Dedifferentiated amniotic fluid mesenchymal stem cell (primary cell): ENCODE measurements at regions not wholly inside any gene's neighbourhood (a gene's known extent, or its start where the extent isn't known, plus 50 kb on each side); places are given as distances from the start of the nearest gene placed in this dataset.
"Not testable (repeated sequence)": the region's sequence is repeated elsewhere in the genome, so short reads cannot be mapped to it uniquely, and the experiment has no call there.

ENCODE experiments used
- DNase-seq: peaks from one replicate; pipeline ENCODE4 v3.0.0-alpha.2; 2016; ENCODE audit errors: extremely low spot score

- no peak for DNase-seq
Observed at GRCh38 chr15:35987056-35987455, 441.1 kb upstream of the DPH6 start.

DNA sequence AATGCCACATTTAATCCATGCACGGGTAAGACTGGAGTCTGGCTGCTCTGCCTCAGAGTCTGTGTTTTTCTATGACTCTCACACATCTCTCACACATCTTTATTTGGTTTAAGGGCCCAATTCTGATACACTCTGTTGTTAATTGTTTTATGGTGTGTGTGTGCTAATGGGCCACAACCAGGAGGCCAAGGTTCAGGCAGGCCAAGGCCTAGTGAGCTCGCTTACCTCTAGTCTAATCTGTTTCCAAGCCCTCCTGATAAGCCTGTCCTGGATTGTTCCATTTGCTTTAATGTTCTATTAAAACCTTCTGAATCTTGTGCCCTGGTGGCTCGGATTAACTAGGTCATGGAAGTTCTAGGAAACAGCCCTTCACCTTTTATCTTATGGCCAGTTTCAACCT, 445.4 kb upstream of the DPH6 start:
- no peak for DNase-seq

GRCh38 chr15:35992791-35993190, 446.8 kb upstream of the DPH6 start:
- DNase-seq, result no peak

GRCh38 chr15:35993196-35993595, 447.2 kb upstream of the DPH6 start:
- DNase-seq, result no peak

DNA sequence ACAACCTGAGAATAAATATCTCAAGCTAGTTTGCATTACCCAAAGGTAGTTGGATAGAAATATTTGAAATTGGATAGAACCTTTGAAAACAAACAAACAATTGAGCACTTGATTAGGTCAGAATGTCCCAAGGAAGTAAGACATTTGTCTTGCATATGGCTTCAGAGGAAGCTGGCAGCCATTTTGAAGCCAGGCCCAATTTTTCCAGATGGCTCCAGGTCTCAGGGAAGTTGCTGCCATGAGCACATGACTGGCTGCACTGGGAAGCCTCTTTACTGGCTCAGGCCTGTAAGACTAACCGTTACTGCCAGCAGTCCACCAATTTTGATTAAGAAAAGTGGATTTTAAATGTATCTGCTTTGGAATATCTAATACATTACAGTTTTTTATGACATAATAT, 448.9 kb upstream of the DPH6 start:
- DNase-seq, result no peak

GRCh38 chr15:35998663-35999602, 453.0 kb upstream of the DPH6 start:
- no peak for DNase-seq

DNA sequence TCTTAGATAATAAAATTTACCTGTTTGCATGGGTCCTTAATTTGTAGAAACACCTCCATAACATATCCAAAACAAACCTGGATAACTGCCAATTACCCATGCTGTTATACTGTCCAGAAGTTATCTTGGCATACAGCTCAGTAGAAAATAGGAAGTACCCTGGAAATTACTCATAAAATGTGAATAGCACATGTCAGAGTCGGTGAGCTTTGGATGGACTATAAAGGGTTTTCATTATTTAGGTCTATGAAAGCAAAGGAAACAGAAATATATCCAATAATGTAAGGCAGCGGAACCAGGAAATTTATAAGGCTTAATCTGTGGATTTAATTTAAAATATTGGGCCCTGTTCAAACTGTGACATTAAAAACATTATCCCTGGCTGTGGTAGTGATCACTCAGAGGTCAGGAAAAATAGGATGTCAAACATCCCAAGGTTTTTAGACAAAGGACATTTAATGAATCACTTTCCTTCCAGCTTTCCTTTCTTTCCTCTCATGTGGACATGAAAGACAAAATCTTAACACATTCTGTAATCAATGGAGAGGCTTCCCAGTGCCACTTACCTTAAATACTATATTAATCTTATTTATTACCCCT, 459.0 kb upstream of the DPH6 start:
- no peak for DNase-seq

DNA sequence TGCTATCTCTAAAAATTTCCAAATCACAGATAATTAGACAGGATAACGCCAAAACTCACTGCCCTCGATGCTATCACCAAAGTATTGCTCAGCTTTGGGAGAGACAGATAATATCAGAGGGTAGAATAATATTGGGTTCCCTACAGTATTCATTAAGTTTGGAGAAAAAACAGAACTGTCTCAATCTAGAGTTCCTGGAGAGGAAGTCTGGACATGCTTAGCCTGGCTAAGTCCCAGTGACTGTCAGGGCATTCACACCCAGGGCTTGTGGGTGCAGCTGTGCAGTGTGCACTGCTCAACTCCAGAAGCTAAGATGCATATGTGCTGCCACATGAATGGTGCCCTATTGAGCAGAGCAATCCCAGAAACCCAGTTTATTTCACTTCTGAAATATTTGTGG, 459.6 kb upstream of the DPH6 start:
- no peak for DNase-seq

GRCh38 chr15:36007699-36008098, 461.7 kb upstream of the DPH6 start:
- no peak for DNase-seq

DNA sequence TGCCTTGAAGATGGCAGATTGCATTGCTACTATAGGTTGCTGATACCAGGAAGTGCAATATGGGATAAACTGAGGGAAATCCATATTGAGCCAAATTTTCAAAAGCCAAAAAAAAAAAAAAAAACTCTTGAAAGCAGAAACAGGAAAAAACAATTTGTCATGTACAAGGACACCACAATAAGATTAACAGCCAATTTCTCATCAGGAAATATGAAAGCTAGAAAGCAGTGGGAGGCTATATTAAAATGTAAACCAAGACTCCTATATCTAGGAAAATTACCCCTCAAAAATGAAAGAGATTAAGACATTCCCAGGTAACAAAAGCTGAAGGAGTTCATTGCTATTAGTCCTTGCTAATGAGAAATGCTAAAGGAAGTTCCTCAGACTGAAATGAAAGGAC, 462.8 kb upstream of the DPH6 start:
- no peak for DNase-seq

DNA sequence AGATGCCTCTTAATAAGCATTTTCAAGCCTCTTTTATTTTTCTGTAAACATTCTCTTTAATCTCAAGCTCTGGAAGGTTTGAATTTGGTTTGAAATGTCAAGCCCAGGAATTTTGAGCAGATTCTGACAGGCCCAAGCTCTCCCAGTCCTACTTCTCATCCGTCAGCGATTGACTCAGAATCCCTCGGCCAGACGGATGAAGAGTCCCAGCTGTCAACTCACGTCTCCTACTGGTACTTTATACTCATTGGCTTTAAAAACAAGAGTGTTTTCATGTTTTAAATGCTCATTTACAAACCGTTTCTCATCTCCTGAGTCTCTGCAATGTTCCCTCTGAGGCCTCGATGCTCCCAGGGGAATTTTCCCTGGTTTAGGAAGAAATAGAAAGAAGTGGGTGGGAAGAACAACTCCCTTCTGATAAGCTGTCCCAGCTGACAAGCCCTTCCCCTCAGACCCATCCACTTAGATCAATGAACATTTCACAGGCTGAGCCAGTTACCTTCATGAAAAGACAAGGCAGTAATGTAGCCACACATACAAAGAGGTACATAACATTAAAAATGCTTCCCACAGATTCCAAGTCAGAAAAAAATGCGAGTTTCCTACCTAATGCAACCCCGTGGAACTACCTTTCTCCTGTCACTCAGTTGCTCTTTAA, 478.2 kb upstream of the DPH6 start:
- no peak for DNase-seq

GRCh38 chr15:36026627-36027283, 480.8 kb upstream of the DPH6 start:
- DNase-seq, result no peak

DNA sequence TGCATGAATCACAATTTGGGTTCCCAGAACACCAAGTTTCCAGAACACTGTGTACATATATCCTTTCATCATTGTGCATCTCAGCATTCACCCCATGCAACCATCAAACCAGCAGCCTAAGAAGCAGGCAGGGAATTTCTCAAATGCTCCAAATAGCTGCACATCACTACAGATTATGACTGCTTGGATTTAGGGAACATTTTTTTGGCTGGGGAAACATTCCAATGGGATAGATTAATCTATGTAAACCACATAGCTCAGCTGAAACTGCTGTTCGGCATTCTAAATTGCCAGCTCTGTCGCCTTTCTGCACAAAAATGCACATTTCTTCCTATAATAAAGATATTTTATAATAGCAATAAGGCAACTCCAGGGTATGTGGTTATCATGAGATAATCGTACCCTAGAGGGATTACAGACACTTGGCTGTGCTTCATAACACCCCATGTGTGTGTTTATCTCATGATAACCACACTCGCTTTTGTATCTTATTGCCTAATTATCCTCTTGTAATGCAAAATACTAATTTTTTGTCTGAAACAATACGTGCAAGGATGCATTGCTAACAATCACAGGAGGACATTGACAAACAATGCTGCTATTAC, 483.7 kb upstream of the DPH6 start:
- DNase-seq, result peak; percentile 88

DNA sequence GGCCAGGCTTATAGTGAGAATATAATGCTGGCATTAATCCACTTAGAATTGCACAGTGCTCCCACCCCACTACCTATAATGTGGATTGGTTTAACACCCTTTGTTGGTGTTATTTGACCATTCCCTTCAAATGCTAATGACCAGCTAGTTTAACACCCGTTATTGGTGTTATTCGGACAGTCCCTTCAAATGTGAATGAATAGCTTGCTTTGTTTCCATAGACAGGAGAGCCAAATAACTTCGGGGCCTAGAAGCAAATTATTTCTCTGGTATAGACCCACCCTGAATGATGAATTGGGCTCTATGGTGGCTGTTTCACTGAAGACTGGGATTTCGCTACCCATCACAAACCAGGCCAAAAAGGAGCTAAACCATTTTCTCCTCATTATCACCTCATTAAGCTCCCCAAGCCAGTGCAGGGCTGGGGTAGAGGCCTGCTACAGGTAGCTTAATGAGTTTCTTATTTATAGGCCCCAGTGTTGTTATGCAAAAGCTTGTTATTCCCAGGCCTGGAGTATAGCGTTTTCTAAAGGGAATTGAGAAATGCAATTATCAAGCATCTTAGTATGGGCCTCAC, 494.1 kb upstream of the DPH6 start:
- no peak for DNase-seq

DNA sequence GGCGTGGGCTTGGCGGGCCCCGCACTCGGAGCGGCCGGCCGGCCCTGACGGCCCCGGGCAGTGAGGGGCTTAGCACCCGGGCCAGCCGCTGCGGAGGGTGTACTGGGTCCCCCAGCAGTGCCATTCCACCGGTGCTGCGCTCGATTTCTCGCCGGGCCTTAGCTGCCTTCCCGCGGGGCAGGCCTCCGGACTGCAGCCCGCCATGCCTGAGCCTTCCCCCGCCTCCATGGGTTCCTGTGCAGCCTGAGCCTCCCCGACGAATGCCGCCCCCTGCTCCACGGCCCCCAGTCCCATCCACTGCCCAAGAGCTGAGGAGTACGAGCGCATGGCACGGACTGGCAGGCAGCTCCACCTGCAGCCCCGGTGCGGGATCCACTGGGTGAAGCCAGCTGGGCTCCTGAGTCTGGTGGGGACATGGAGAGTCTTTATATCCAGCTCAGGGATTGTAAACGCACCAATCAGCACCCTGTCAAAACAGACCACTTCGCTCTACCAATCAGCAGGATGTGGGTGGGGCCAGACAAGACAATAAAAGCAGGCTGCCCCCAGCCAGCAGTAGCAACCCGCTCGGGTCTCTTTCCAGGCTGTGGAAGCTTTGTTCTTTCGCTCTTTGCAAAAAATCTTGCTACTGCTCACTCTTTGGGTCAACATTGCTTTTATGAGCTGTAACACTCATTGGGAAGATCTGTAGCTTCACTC, 501.2 kb upstream of the DPH6 start:
- DNase-seq, result not testable (repeated sequence)

DNA sequence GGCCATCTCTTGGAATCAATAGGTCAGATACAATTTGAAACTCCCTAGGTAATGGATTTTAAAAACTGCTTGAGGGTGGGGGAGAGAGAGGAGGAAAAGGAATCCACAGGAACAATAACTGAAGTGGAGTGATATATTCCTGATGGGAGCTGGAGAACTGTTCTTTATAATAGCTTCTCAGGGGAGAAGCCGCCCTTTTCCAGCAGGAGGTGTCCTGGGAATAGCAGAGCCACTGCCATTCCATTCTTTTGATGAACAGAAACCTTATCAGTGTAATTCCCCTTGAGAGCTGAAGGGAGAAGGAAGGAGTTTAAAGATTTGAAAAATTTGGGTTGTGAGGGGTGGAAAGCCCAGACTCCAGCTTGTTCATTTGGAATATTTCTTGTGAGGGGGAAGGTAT, 504.9 kb upstream of the DPH6 start:
- no peak for DNase-seq

GRCh38 chr15:36052641-36053040, 506.7 kb upstream of the DPH6 start:
- not testable (repeated sequence) for DNase-seq

GRCh38 chr15:36053746-36054145, 507.8 kb upstream of the DPH6 start:
- DNase-seq, result no peak

DNA sequence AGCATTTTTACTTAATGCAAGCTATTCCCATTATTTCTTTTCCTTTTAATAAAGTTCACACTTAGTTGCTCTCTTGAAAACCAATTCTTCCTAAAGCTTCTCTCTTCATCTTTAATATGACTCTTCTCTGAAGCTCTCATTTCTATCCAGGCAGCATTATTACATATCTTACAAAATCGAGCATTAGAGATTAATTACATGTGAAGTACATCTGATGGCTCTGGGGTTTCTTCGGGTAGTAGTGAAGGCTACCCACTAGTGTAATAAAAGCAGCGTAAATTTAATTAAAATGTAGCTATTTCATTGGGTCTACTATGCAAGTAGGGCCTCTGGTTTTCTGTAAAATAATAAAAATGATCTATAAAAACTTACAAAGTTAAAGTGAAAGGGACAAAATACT, 513.6 kb upstream of the DPH6 start:
- DNase-seq, result no peak

GRCh38 chr15:36062357-36062756, 516.4 kb upstream of the DPH6 start:
- no peak for DNase-seq

DNA sequence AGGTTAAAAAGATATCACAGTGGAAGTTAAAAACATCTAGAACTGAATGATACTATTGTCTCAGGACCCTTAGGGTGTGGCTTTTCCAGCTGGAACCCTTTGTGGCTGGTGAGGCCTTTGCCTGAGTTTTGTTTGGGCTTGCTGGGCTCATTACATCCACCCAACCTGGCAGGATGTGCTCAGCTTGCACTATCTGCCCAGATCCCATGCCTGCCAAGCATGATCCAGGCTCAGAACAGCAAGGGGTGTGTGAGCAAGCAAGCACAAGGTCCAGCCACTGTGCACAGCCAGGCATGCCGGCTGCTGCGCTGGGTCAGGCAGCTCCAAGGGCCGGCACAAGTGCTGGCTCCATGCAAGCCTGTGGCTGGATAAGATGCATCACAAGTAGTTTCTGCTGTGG, 512.7 kb upstream of the CDIN1 start:
- DNase-seq, result no peak
